Endothelial cell of umbilical vein (primary cell): ENCODE measurements at regions not wholly inside any gene's neighbourhood (a gene's known extent, or its start where the extent isn't known, plus 50 kb on each side); places are given as distances from the start of the nearest gene placed in this dataset.

Experiments
- BruUV-seq: library from RNA; stranded (reverse); fragments of 400-500 nt; replicated peaks from 2 replicates; lab custom pipeline; 2021; lab: Mats Ljungman, UMichigan
- CTCF ChIA-PET: fragments of 300-600, 350-600 bp; sonication (Branson Sonifier 250); formaldehyde crosslinking; loops from one replicate; lab custom pipeline; 2021; ENCODE audit warnings: antibody characterized with exemption, inconsistent platforms; lab: Charles Lee
- POLR2A ChIA-PET: fragments of 300-600, 350-600 bp; sonication (Branson Sonifier 250); formaldehyde crosslinking; loops from one replicate; lab custom pipeline; 2021; ENCODE audit warnings: antibody characterized with exemption, inconsistent platforms; lab: Charles Lee
- DNase-seq: peaks from one replicate; pipeline ENCODE4 v3.0.0-alpha.2; 2011; ENCODE audit warnings: low read depth, low spot score
- FAIRE-seq: peaks from 2 replicates; lab custom pipeline; 2011; peaks lifted over from hg19 to GRCh38; lab: Jason Lieb, UNC
- H2AFZ ChIP-seq: 2 replicates; pipeline ENCODE4 v1.6.0; 2012; ENCODE audit warnings: low read depth, low read length, control low read depth, inconsistent platforms
- H3K27ac ChIP-seq: 2 replicates; pipeline ENCODE4 v1.5.1; 2011; ENCODE audit warnings: low read depth, mild to moderate bottlenecking, control low read depth, low read length, moderate library complexity; ENCODE audit not compliant: insufficient read depth
- H3K27me3 ChIP-seq, 2 experiments: 2 replicates each; pipeline versions ENCODE4 v1.6.0 to v1.6.1; 2011; ENCODE audit warnings: low read length in 2 of 2, mixed read lengths in 1 of 2; ENCODE audit not compliant: control insufficient read depth in 2 of 2, insufficient read depth in 2 of 2
- H3K36me3 ChIP-seq, 2 experiments: 2 replicates in 1 of 2; 3 replicates in 1 of 2; pipeline ENCODE4 v1.5.1; 2011; ENCODE audit warnings: low read length in 2 of 2, mild to moderate bottlenecking in 1 of 2, moderate library complexity in 1 of 2; ENCODE audit not compliant: control insufficient read depth in 2 of 2, insufficient read depth in 2 of 2; ENCODE audit errors: extremely low read depth in 1 of 2
- H3K4me1 ChIP-seq: 3 replicates; pipeline ENCODE4 v1.5.1; 2011; ENCODE audit warnings: mild to moderate bottlenecking, low read length; ENCODE audit not compliant: control insufficient read depth, insufficient read depth; ENCODE audit errors: extremely low read depth
- H3K4me2 ChIP-seq: 2 replicates; pipeline ENCODE4 v1.6.1; 2011; ENCODE audit warnings: low read length, control low read depth, mixed read lengths; ENCODE audit not compliant: insufficient read depth
- H3K4me3 ChIP-seq, 3 experiments: fragments of 200-600 bp in 1 of 3; sonication (generic), shearing (Covaris generic) in 1 of 3; replicated peaks in 1 of 3; 2 replicates each; pipeline ENCODE4 v1.5.1; 2011 to 2016; ENCODE audit warnings: control low read depth in 3 of 3, low read length in 3 of 3, mild to moderate bottlenecking in 2 of 3, inconsistent platforms in 1 of 3, low read depth in 1 of 3, moderate library complexity in 1 of 3; ENCODE audit not compliant: insufficient read depth in 1 of 3
- H3K79me2 ChIP-seq: 2 replicates; pipeline ENCODE4 v1.6.0; 2012; ENCODE audit warnings: low read length, inconsistent platforms; ENCODE audit not compliant: control insufficient read depth, insufficient read depth
- H3K9ac ChIP-seq: replicated peaks from 2 replicates; pipeline ENCODE3; 2011; ENCODE audit warnings: low read length, control low read depth; ENCODE audit not compliant: insufficient read depth; ENCODE audit errors: extremely low read depth
- H3K9me1 ChIP-seq: replicated peaks from 3 replicates; pipeline ENCODE4 v1.6.0; 2011; ENCODE audit warnings: mild to moderate bottlenecking, low read length; ENCODE audit not compliant: control insufficient read depth, insufficient read depth; ENCODE audit errors: extremely low read depth
- H3K9me3 ChIP-seq: replicated peaks from 2 replicates; pipeline ENCODE4 v1.5.1; 2012; ENCODE audit warnings: low read length, inconsistent platforms; ENCODE audit not compliant: control insufficient read depth, insufficient read depth
- H4K20me1 ChIP-seq: replicated peaks from 2 replicates; pipeline ENCODE3; 2011; ENCODE audit warnings: mild to moderate bottlenecking, low read length; ENCODE audit not compliant: control insufficient read depth, insufficient read depth; ENCODE audit errors: extremely low read depth
- EZH2 ChIP-seq: IDR thresholded peaks from 2 replicates; pipeline ENCODE4 v1.6.1; 2012; ENCODE audit warnings: borderline replicate concordance, low read depth, mild to moderate bottlenecking, moderate library complexity, low read length, inconsistent platforms; ENCODE audit not compliant: severe bottlenecking
- FOS ChIP-seq: IDR thresholded peaks from 2 replicates; pipeline ENCODE4 v1.6.1; 2011; ENCODE audit warnings: mild to moderate bottlenecking, low read length, moderate library complexity, borderline replicate concordance; ENCODE audit not compliant: insufficient read depth
- GATA2 ChIP-seq: IDR thresholded peaks from 2 replicates; pipeline ENCODE4 v1.7.0; 2011; ENCODE audit warnings: low read depth, mild to moderate bottlenecking, moderate library complexity, mixed read lengths, low read length; ENCODE audit not compliant: insufficient read length, insufficient read depth
- JUN ChIP-seq: IDR thresholded peaks from 2 replicates; pipeline ENCODE4 v1.6.1; 2011; ENCODE audit warnings: borderline replicate concordance, low read depth; ENCODE audit not compliant: insufficient read length, insufficient read depth
- MAX ChIP-seq: IDR thresholded peaks from 2 replicates; pipeline ENCODE4 v1.6.1; 2011; ENCODE audit not compliant: insufficient read depth, insufficient read length
- MYC ChIP-seq: IDR thresholded peaks from one replicate; pipeline ENCODE4 v1.6.1; 2011; ENCODE audit warnings: mild to moderate bottlenecking, low read depth, low read length
- POLR2A ChIP-seq: IDR thresholded peaks from 2 replicates; pipeline ENCODE4 v1.6.1; 2012; ENCODE audit warnings: low read depth, mild to moderate bottlenecking, control low read depth, low read length
- POLR2AphosphoS5 ChIP-seq: IDR thresholded peaks from 2 replicates; pipeline ENCODE4 v1.6.1; 2012; ENCODE audit warnings: low read depth, mild to moderate bottlenecking, control low read depth, low read length, moderate library complexity; ENCODE audit not compliant: insufficient read depth
- dilution Hi-C: fragments of 300-500 bp; cut with MboI; formaldehyde crosslinking; loops from one replicate; pipeline ENCODE4 v1.15.0; 2019; ENCODE audit warnings: low sequenced_read_pairs; ENCODE audit not compliant: extremely low pct_ligation_motif_present
- intact Hi-C: fragments of 100-400 bp; cut with micrococcal nuclease; formaldehyde crosslinking; loops from one replicate; pipeline ENCODE4 v1.10.0; 2022
- TF ChIP-seq, protein P1 (sequence below), 2 donors: IDR thresholded peaks; 1 replicate in 1 of 2; 2 replicates in 1 of 2; pipeline ENCODE4 v1.5.1; 2011; ENCODE audit warnings: low read length in 2 of 2, mild to moderate bottlenecking in 2 of 2, moderate library complexity in 2 of 2, control low read depth in 1 of 2, inconsistent platforms in 1 of 2, low read depth in 1 of 2; ENCODE audit not compliant: insufficient read depth in 1 of 2; ENCODE audit errors: extremely low read depth in 1 of 2

DNA sequence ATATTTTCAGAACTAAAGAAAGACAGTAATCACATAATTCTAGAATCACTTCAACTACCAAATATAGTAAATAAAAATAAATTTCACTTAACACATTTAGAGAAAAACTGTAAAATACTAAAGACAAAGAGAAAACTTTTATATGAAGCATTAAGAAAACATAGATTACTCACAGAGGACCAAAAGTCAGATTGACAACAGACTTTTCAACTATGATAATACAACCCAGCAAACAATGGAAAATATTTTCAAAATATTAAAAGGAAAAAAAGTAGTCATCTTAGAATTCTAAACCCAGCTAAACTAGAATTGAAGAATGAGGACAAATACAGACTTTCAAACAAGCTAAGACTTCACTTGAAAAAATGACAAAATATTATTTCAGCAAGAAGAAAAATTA is 164.8 kb upstream of the ARID1B start:
- no peaks in the 10 kb centered on the region for H3K79me2 ChIP-seq
- CTCF ChIA-PET = no interaction called here
- TF ChIP-seq POLR2A (no peak), MAX (no peak), EZH2 (no peak), MYC (no peak), JUN (no peak), POLR2AphosphoS5 (no peak)
- TF ChIP-seq, protein P1, sequence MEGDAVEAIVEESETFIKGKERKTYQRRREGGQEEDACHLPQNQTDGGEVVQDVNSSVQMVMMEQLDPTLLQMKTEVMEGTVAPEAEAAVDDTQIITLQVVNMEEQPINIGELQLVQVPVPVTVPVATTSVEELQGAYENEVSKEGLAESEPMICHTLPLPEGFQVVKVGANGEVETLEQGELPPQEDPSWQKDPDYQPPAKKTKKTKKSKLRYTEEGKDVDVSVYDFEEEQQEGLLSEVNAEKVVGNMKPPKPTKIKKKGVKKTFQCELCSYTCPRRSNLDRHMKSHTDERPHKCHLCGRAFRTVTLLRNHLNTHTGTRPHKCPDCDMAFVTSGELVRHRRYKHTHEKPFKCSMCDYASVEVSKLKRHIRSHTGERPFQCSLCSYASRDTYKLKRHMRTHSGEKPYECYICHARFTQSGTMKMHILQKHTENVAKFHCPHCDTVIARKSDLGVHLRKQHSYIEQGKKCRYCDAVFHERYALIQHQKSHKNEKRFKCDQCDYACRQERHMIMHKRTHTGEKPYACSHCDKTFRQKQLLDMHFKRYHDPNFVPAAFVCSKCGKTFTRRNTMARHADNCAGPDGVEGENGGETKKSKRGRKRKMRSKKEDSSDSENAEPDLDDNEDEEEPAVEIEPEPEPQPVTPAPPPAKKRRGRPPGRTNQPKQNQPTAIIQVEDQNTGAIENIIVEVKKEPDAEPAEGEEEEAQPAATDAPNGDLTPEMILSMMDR (IDR thresholded peaks at IDR 0.05; ENCODE audit: extremely low read depth in 1 of 2, insufficient read depth in 1 of 2, low read depth in 1 of 2, low read length in 2 of 2) = no peak
- POLR2A ChIA-PET = no interaction called here
- no peaks in the 10 kb centered on the region for H4K20me1 ChIP-seq
- H3K9me3 ChIP-seq = no peaks in the 10 kb centered on the region
- FAIRE-seq = no peak
- no peaks in the 10 kb centered on the region for H3K4me1 ChIP-seq
- no peak overlapping the region for H2AFZ ChIP-seq
- no peak overlapping the region for H3K9ac ChIP-seq
- DNase-seq = no peak
- no peak overlapping the region for H3K4me2 ChIP-seq
- intact Hi-C loops (no loop called here), dilution Hi-C loops (no loop called here)
- no peak overlapping the region for H3K4me3 ChIP-seq
- H3K36me3 ChIP-seq = no peaks in the 10 kb centered on the region
- no peaks in the 10 kb centered on the region for H3K9me1 ChIP-seq
- no peaks in the 10 kb centered on the region for H3K27me3 ChIP-seq
- BruUV-seq = no TSS peak
- no peak overlapping the region for H3K27ac ChIP-seq

- dilution Hi-C loops (no loop called here), intact Hi-C loops (no loop called here)
- no peak for DNase-seq
- H3K9me1 ChIP-seq = no peaks in the 10 kb centered on the region
- H3K4me1 ChIP-seq = no peaks in the 10 kb centered on the region
- CTCF ChIA-PET = no interaction called here
- TF ChIP-seq MAX = no peak
- no peak for TF ChIP-seq POLR2A
- TF ChIP-seq EZH2 = no peak
- no peak for TF ChIP-seq POLR2AphosphoS5
- no peak for TF ChIP-seq GATA2
- TF ChIP-seq FOS = no peak
- TF ChIP-seq, protein P1 (IDR thresholded peaks at IDR 0.05; ENCODE audit: extremely low read depth in 1 of 2, insufficient read depth in 1 of 2, low read depth in 1 of 2, low read length in 2 of 2) = no peak
- TF ChIP-seq JUN = no peak
- TF ChIP-seq MYC = no peak
- H3K9me3 ChIP-seq = no peaks in the 10 kb centered on the region
- no peak overlapping the region for H2AFZ ChIP-seq
- H3K36me3 ChIP-seq = no peaks in the 10 kb centered on the region
- FAIRE-seq = no peak
- no peak overlapping the region for H3K4me3 ChIP-seq
- no peak overlapping the region for H3K9ac ChIP-seq
- no peak overlapping the region for H3K27ac ChIP-seq
- no peaks in the 10 kb centered on the region for H3K79me2 ChIP-seq
- no peak overlapping the region for H3K4me2 ChIP-seq
- no peaks in the 10 kb centered on the region for H3K27me3 ChIP-seq
- POLR2A ChIA-PET = no interaction called here
- H4K20me1 ChIP-seq = no peaks in the 10 kb centered on the region
- BruUV-seq = no TSS peak
Observed at GRCh38 chr6:156602066-156602385, 175.2 kb upstream of the ARID1B start.
